ENCODE measurements at regions not wholly inside any gene's neighbourhood (a gene's known extent, or its start where the extent isn't known, plus 50 kb on each side); places are given as distances from the start of the nearest gene placed in this dataset.

- TF ChIP-seq, protein P1, sequence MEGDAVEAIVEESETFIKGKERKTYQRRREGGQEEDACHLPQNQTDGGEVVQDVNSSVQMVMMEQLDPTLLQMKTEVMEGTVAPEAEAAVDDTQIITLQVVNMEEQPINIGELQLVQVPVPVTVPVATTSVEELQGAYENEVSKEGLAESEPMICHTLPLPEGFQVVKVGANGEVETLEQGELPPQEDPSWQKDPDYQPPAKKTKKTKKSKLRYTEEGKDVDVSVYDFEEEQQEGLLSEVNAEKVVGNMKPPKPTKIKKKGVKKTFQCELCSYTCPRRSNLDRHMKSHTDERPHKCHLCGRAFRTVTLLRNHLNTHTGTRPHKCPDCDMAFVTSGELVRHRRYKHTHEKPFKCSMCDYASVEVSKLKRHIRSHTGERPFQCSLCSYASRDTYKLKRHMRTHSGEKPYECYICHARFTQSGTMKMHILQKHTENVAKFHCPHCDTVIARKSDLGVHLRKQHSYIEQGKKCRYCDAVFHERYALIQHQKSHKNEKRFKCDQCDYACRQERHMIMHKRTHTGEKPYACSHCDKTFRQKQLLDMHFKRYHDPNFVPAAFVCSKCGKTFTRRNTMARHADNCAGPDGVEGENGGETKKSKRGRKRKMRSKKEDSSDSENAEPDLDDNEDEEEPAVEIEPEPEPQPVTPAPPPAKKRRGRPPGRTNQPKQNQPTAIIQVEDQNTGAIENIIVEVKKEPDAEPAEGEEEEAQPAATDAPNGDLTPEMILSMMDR (IDR thresholded peaks at IDR 0.05), result no peak
- TF ChIP-seq POLR2A (IDR thresholded peaks at IDR 0.05), result no peak
- TF ChIP-seq EP300 (IDR thresholded peaks at IDR 0.05; ENCODE audit: low read depth), result no peak
- no peak for TF ChIP-seq POLR2AphosphoS5 (IDR thresholded peaks at IDR 0.05)
Observed at GRCh38 chr3:117135207-117135606, 425.6 kb downstream of the TUSC7 start.

All from transverse colon (tissue), 4 donors.